Esophagus squamous epithelium (tissue), 5 donors: ENCODE measurements at regions not wholly inside any gene's neighbourhood (a gene's known extent, or its start where the extent isn't known, plus 50 kb on each side); places are given as distances from the start of the nearest gene placed in this dataset.
"Not testable (repeated sequence)": the region's sequence is repeated elsewhere in the genome, so short reads cannot be mapped to it uniquely, and the experiment has no call there.

Experiments used
- DNase-seq: peaks from one replicate; lab custom pipeline; 2025; lab: John Stamatoyannopoulos, UW
- H3K27ac ChIP-seq, 4 donors: fragments of 200-600 bp; sonication (generic); one replicate each; pipeline ENCODE4 v1.5.1; 2016 to 2019; ENCODE audit warnings: mild to moderate bottlenecking in 1 of 4
- H3K27me3 ChIP-seq, 4 donors: fragments of 200-600 bp; sonication (generic); 1 replicate in 3 of 4; 2 replicates in 1 of 4; pipeline versions ENCODE4 v1.5.1 to v1.6.0; 2017 to 2021; ENCODE audit warnings: antibody characterized with exemption in 1 of 4
- H3K36me3 ChIP-seq, 3 donors: fragments of 200-600 bp; sonication (generic); one replicate each; pipeline ENCODE4 v1.5.1; 2016 to 2019
- H3K4me1 ChIP-seq, 3 donors: fragments of 200-600 bp; sonication (generic); one replicate each; pipeline ENCODE4 v1.5.1; 2017 to 2019
- H3K4me3 ChIP-seq, 4 donors: fragments of 200-600 bp; sonication (generic); 1 replicate in 3 of 4; 2 replicates in 1 of 4; pipeline ENCODE4 v1.5.1; 2016 to 2019; ENCODE audit warnings: mild to moderate bottlenecking in 2 of 4, moderate library complexity in 1 of 4
- H3K9me3 ChIP-seq, 3 donors: fragments of 200-600 bp; sonication (generic); one replicate each; pipeline ENCODE4 v1.5.1; 2016 to 2019
- CTCF ChIP-seq, 6 experiments: fragments of 450-650 bp in 4 of 6; fragments of 200-600 bp in 2 of 6; sonication (generic) in 2 of 6; IDR thresholded peaks; one replicate each; pipeline ENCODE4 v1.5.1; 2016 to 2019; ENCODE audit warnings: antibody characterized with exemption in 6 of 6, mild to moderate bottlenecking in 4 of 6, moderate library complexity in 4 of 6
- POLR2A ChIP-seq, 4 donors: fragments of 450-650 bp; IDR thresholded peaks; one replicate each; pipeline ENCODE4 v1.6.1; 2017; ENCODE audit warnings: antibody characterized with exemption in 4 of 4, mild to moderate bottlenecking in 4 of 4, moderate library complexity in 3 of 4
- WGBS, 2 donors: methylation state at CpG; one replicate each; pipeline ENCODE4 v1.1.5; 2018; 5-methylcytosine and 5-hydroxymethylcytosine counted together
- intact Hi-C: fragments of 100-400 bp; cut with DNase I; formaldehyde crosslinking; loops from one replicate; pipeline ENCODE4 v1.15.0; 2022
- donor health status: DM: yes; HTN: yes; CAD: no.

- no peaks in the 10 kb centered on the region for H3K4me1 ChIP-seq
- H3K36me3 ChIP-seq: no peaks in the 10 kb centered on the region
- TF ChIP-seq CTCF (IDR thresholded peaks at IDR 0.05) (no peak), POLR2A (IDR thresholded peaks at IDR 0.05) (no peak)
- H3K27ac ChIP-seq: no peak overlapping the region
- no peak for DNase-seq
- 43 to 47% methylated on average over 3 of the region's 3 CpGs for WGBS, 2 donors
- H3K27me3 ChIP-seq: no peaks in the 10 kb centered on the region
- H3K4me3 ChIP-seq: no peak overlapping the region
- intact Hi-C loops: no loop called here
- no peaks in the 10 kb centered on the region for H3K9me3 ChIP-seq
These were observed 333.7 kb upstream of the EDIL3 start for GRCh38 chr5:84718377-84718776.

- Histone ChIP-seq H3K9me3 (no peaks in the 10 kb centered on the region), H3K4me1 (no peaks in the 10 kb centered on the region), H3K27me3 (no peaks in the 10 kb centered on the region), H3K27ac (no peak overlapping the region), H3K36me3 (no peaks in the 10 kb centered on the region), H3K4me3 (no peak overlapping the region)
- intact Hi-C loops: no loop called here
- WGBS, 2 donors: 46 to 48% methylated on average over 3 of the region's 3 CpGs
- no peak for TF ChIP-seq CTCF (IDR thresholded peaks at IDR 0.05)
- no peak for TF ChIP-seq POLR2A (IDR thresholded peaks at IDR 0.05)
- DNase-seq: no peak
These were observed 331.0 kb upstream of the EDIL3 start for GRCh38 chr5:84715686-84716085.

GRCh38 chr5:84715091-84715490 is 330.4 kb upstream of the EDIL3 start:
- H3K4me1 ChIP-seq: no peaks in the 10 kb centered on the region
- H3K27ac ChIP-seq: no peak overlapping the region
- TF ChIP-seq POLR2A (IDR thresholded peaks at IDR 0.05): no peak
- TF ChIP-seq CTCF (IDR thresholded peaks at IDR 0.05): no peak
- 83 to 88% methylated on average over 1 of the region's 1 CpG for WGBS, 2 donors
- H3K9me3 ChIP-seq: no peaks in the 10 kb centered on the region
- no peak for DNase-seq
- intact Hi-C loops: no loop called here
- no peak overlapping the region for H3K4me3 ChIP-seq
- H3K27me3 ChIP-seq: no peaks in the 10 kb centered on the region
- H3K36me3 ChIP-seq: no peaks in the 10 kb centered on the region

- no peaks in the 10 kb centered on the region for H3K27me3 ChIP-seq
- H3K4me1 ChIP-seq: no peaks in the 10 kb centered on the region
- no peak overlapping the region for H3K4me3 ChIP-seq
- no peak for DNase-seq
- H3K9me3 ChIP-seq: no peaks in the 10 kb centered on the region
- H3K27ac ChIP-seq: no peak overlapping the region
- H3K36me3 ChIP-seq: no peaks in the 10 kb centered on the region
- TF ChIP-seq CTCF (IDR thresholded peaks at IDR 0.05) (no peak), POLR2A (IDR thresholded peaks at IDR 0.05) (no peak)
- intact Hi-C loops: no loop called here
- whole genome bisulfite sequencing, 2 donors: 87 to 90% methylated on average over 1 of the region's 1 CpG
These were observed 324.4 kb upstream of the EDIL3 start for GRCh38 chr5:84709075-84709474.

- no peaks in the 10 kb centered on the region for H3K4me1 ChIP-seq
- H3K27me3 ChIP-seq: no peaks in the 10 kb centered on the region
- no peak for TF ChIP-seq CTCF (IDR thresholded peaks at IDR 0.05)
- 54 to 58% methylated on average over 5 of the region's 5 CpGs for WGBS, 2 donors
- H3K36me3 ChIP-seq: no peaks in the 10 kb centered on the region
- intact Hi-C loops: no loop called here
- no peak overlapping the region for H3K4me3 ChIP-seq
- H3K9me3 ChIP-seq: no peaks in the 10 kb centered on the region
- no peak overlapping the region for H3K27ac ChIP-seq
- DNase-seq: no peak
These were observed 322.3 kb upstream of the EDIL3 start for GRCh38 chr5:84706678-84707641.

GRCh38 chr5:84700545-84700944 is 315.9 kb upstream of the EDIL3 start:
- H3K4me3 ChIP-seq, DNase-seq, H3K36me3 ChIP-seq, H3K27me3 ChIP-seq, H3K4me1 ChIP-seq, intact Hi-C loops, H3K9me3 ChIP-seq, H3K27ac ChIP-seq: not testable (repeated sequence)
- WGBS, 2 donors: 75% methylated on average over 2 of the region's 7 CpGs; no CpG with 5 or more reads in 1 of the 2 donors
